Activated CD4-positive, alpha-beta T cell treated with anti-CD3 and anti-CD28 coated beads for 24 hours (primary cell): ENCODE measurements at regions not wholly inside any gene's neighbourhood (a gene's known extent, or its start where the extent isn't known, plus 50 kb on each side); places are given as distances from the start of the nearest gene placed in this dataset.

Experiments used
- DNase-seq, 2 donors: peaks; one replicate each; pipeline ENCODE4 v3.0.0-alpha.2; 2020; ENCODE audit warnings: low read depth in 2 of 2

- DNase-seq, result no peak
These were observed 885.3 kb upstream of the CELF4 start for GRCh38 chr18:38450876-38451275.

- no peak for DNase-seq
These were observed 880.2 kb upstream of the CELF4 start for GRCh38 chr18:38445804-38446145.

GRCh38 chr18:38444971-38445803, 879.6 kb upstream of the CELF4 start:
- no peak for DNase-seq

GRCh38 chr18:38427736-38428135, 862.1 kb upstream of the CELF4 start:
- no peak for DNase-seq

GRCh38 chr18:38427234-38427633, 861.6 kb upstream of the CELF4 start:
- DNase-seq, result no peak

GRCh38 chr18:38421872-38422615, 856.4 kb upstream of the CELF4 start:
- no peak for DNase-seq

- no peak for DNase-seq
These were observed 855.4 kb upstream of the CELF4 start for GRCh38 chr18:38421021-38421420.

- no peak for DNase-seq
These were observed 855.0 kb upstream of the CELF4 start for GRCh38 chr18:38420611-38421010.

- DNase-seq, result no peak
These were observed 850.2 kb upstream of the CELF4 start for GRCh38 chr18:38415811-38416210.

GRCh38 chr18:38413193-38413592, 847.6 kb upstream of the CELF4 start:
- DNase-seq, result no peak

GRCh38 chr18:38406607-38407006, 841.0 kb upstream of the CELF4 start:
- DNase-seq, result no peak

GRCh38 chr18:38402509-38402908, 836.9 kb upstream of the CELF4 start:
- no peak for DNase-seq

GRCh38 chr18:38397094-38397493, 831.5 kb upstream of the CELF4 start:
- DNase-seq, result no peak

- no peak for DNase-seq
These were observed 820.5 kb upstream of the CELF4 start for GRCh38 chr18:38386146-38386545.

- DNase-seq, result no peak
These were observed 804.4 kb upstream of the CELF4 start for GRCh38 chr18:38369772-38370690.

- no peak for DNase-seq
These were observed 803.3 kb upstream of the CELF4 start for GRCh38 chr18:38368886-38369285.

- DNase-seq, result no peak
These were observed 802.6 kb upstream of the CELF4 start for GRCh38 chr18:38368246-38368645.

- DNase-seq, result no peak
These were observed 801.9 kb upstream of the CELF4 start for GRCh38 chr18:38367473-38367872.

GRCh38 chr18:38362286-38362792, 796.7 kb upstream of the CELF4 start:
- DNase-seq, result no peak

GRCh38 chr18:38358805-38359657, 793.4 kb upstream of the CELF4 start:
- no peak for DNase-seq

GRCh38 chr18:38353149-38353548, 787.6 kb upstream of the CELF4 start:
- DNase-seq, result no peak
